WTC11 (cell line): ENCODE measurements at regions not wholly inside any gene's neighbourhood (a gene's known extent, or its start where the extent isn't known, plus 50 kb on each side); places are given as distances from the start of the nearest gene placed in this dataset.

Source experiments
- ATAC-seq: fragments of 200-7000 bp; cut with Tn5 transposase; 2 replicates; pipeline ENCODE4 v1.10.0; 2021; ENCODE audit warnings: mild to moderate bottlenecking, moderate library complexity
- CTCF ChIA-PET: fragments of 300-600 bp; sonication (Branson Sonifier 250); formaldehyde crosslinking; loops from one replicate; lab custom pipeline; 2021; ENCODE audit warnings: antibody characterized with exemption; lab: Charles Lee
- POLR2A ChIA-PET: fragments of 350-600 bp; sonication (Branson Sonifier 250); formaldehyde crosslinking; loops from one replicate; lab custom pipeline; 2021; ENCODE audit warnings: antibody characterized with exemption; lab: Charles Lee
- DNase-seq: peaks from one replicate; pipeline ENCODE4 v3.0.0; 2021; ENCODE audit warnings: low spot score
- H3K27ac Mint-ChIP-seq: 2 replicates; pipeline ENCODE4 v1.8.0; 2021; ENCODE audit warnings: mixed read lengths
- H3K27me3 Mint-ChIP-seq: 2 replicates; pipeline ENCODE4 v1.8.0; 2021; ENCODE audit warnings: low read depth, mild to moderate bottlenecking, moderate library complexity, mixed read lengths
- H3K36me3 Mint-ChIP-seq: 2 replicates; pipeline ENCODE4 v1.8.0; 2021; ENCODE audit warnings: mixed read lengths
- H3K4me1 Mint-ChIP-seq: 2 replicates; pipeline ENCODE4 v1.8.0; 2022; ENCODE audit warnings: mixed read lengths
- H3K4me3 Mint-ChIP-seq: 2 replicates; pipeline ENCODE4 v1.8.0; 2021; ENCODE audit warnings: mild to moderate bottlenecking, moderate library complexity, mixed read lengths
- H3K9me3 Mint-ChIP-seq: 2 replicates; pipeline ENCODE4 v1.8.0; 2021; ENCODE audit warnings: mixed read lengths
- CREB1 ChIP-seq: sonication (generic); formaldehyde crosslinking; IDR thresholded peaks from 2 replicates; pipeline ENCODE4 v1.8.0; 2023; ENCODE audit warnings: mild to moderate bottlenecking, missing genetic modification reagents
- EMX1 ChIP-seq: fragments of 250-450 bp; sonication (Bioruptor Pico); IDR thresholded peaks from 2 replicates; pipeline ENCODE4 v1.8.0; 2021; ENCODE audit warnings: mild to moderate bottlenecking
- ETV6 ChIP-seq: sonication (generic); formaldehyde crosslinking; IDR thresholded peaks from 2 replicates; pipeline ENCODE4 v1.8.1; 2022; ENCODE audit warnings: mild to moderate bottlenecking, missing genetic modification reagents
- MXD4 ChIP-seq: fragments of 250-450 bp; sonication (Bioruptor Pico); IDR thresholded peaks from 2 replicates; pipeline ENCODE4 v1.8.0; 2021; ENCODE audit warnings: mild to moderate bottlenecking, moderate library complexity, borderline replicate concordance
- NFE2L1 ChIP-seq: sonication (generic); formaldehyde crosslinking; IDR thresholded peaks from 2 replicates; pipeline ENCODE4 v1.8.1; 2023; ENCODE audit warnings: missing genetic modification reagents
- NR3C1 ChIP-seq: sonication (generic); formaldehyde crosslinking; conservative IDR thresholded peaks from 2 replicates; pipeline ENCODE4 v1.8.1; 2023; ENCODE audit warnings: low read depth, mild to moderate bottlenecking, missing genetic modification reagents
- PRRX2 ChIP-seq: fragments of 250-450 bp; sonication (Bioruptor Pico); IDR thresholded peaks from 2 replicates; pipeline ENCODE4 v1.8.0; 2021; ENCODE audit warnings: mild to moderate bottlenecking
- SOX15 ChIP-seq: fragments of 250-450 bp; sonication (Bioruptor Pico); IDR thresholded peaks from 2 replicates; pipeline ENCODE4 v1.9.0; 2021; ENCODE audit warnings: mild to moderate bottlenecking
- TCF7 ChIP-seq: sonication (generic); formaldehyde crosslinking; IDR thresholded peaks from 2 replicates; pipeline ENCODE4 v1.8.0; 2022; ENCODE audit warnings: mild to moderate bottlenecking, low read depth, missing genetic modification reagents, moderate library complexity
- TF ChIP-seq, protein P1 (sequence below): sonication (generic); formaldehyde crosslinking; IDR thresholded peaks from 2 replicates; pipeline ENCODE4 v1.8.1; 2022; ENCODE audit warnings: low read depth, mild to moderate bottlenecking, moderate library complexity, missing genetic modification reagents, borderline replicate concordance
- TF ChIP-seq, protein P2 (sequence below): sonication (generic); formaldehyde crosslinking; IDR thresholded peaks from 2 replicates; pipeline ENCODE4 v1.8.0; 2022; ENCODE audit warnings: mild to moderate bottlenecking, missing genetic modification reagents
- TF ChIP-seq, protein P3 (sequence below): sonication (generic); formaldehyde crosslinking; IDR thresholded peaks from 2 replicates; pipeline ENCODE4 v1.8.1; 2023; ENCODE audit warnings: mild to moderate bottlenecking, missing genetic modification reagents, moderate library complexity
- TF ChIP-seq, protein P4 (sequence below): fragments of 250-450 bp; sonication (Bioruptor Pico); IDR thresholded peaks from 2 replicates; pipeline ENCODE4 v1.9.0; 2021; ENCODE audit warnings: mild to moderate bottlenecking
- TF ChIP-seq, protein P5 (sequence below): sonication (generic); formaldehyde crosslinking; IDR thresholded peaks from 2 replicates; pipeline ENCODE4 v1.8.0; 2023; ENCODE audit warnings: missing genetic modification reagents
- TF ChIP-seq, protein P6 (sequence below): sonication (generic); formaldehyde crosslinking; IDR thresholded peaks from 2 replicates; pipeline ENCODE4 v1.8.1; 2023; ENCODE audit warnings: mild to moderate bottlenecking, missing genetic modification reagents, moderate library complexity
- TF ChIP-seq, protein P7 (sequence below): fragments of 250-450 bp; sonication (Bioruptor Pico); IDR thresholded peaks from 2 replicates; pipeline ENCODE4 v1.9.0; 2021; ENCODE audit warnings: moderate library complexity, mild to moderate bottlenecking, inconsistent platforms, borderline replicate concordance

DNA sequence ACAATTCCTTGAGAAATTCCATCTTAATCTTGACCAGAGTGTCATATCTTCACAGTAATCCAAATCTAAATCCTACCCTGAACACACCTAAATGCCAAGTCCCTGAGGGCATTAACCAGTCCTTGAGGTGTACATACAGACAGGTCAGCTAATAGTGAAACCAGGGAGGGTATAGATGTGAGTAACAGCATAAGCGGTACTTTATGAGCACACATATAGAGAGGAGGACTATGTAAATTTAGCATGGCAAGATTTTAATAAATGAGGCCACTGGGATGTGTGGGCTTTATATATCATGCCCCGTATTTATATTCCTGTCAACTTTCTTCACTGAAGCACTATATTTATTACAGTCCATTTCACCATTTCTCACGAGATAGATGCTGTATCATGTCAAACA is 80.2 kb downstream of the GP2 start (continued):
- TF ChIP-seq, protein P1, sequence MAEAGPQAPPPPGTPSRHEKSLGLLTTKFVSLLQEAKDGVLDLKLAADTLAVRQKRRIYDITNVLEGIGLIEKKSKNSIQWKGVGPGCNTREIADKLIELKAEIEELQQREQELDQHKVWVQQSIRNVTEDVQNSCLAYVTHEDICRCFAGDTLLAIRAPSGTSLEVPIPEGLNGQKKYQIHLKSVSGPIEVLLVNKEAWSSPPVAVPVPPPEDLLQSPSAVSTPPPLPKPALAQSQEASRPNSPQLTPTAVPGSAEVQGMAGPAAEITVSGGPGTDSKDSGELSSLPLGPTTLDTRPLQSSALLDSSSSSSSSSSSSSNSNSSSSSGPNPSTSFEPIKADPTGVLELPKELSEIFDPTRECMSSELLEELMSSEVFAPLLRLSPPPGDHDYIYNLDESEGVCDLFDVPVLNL (CRISPR knock-in tag) = no peak
- no peak for TF ChIP-seq MXD4 (CRISPR knock-in tag)

DNA sequence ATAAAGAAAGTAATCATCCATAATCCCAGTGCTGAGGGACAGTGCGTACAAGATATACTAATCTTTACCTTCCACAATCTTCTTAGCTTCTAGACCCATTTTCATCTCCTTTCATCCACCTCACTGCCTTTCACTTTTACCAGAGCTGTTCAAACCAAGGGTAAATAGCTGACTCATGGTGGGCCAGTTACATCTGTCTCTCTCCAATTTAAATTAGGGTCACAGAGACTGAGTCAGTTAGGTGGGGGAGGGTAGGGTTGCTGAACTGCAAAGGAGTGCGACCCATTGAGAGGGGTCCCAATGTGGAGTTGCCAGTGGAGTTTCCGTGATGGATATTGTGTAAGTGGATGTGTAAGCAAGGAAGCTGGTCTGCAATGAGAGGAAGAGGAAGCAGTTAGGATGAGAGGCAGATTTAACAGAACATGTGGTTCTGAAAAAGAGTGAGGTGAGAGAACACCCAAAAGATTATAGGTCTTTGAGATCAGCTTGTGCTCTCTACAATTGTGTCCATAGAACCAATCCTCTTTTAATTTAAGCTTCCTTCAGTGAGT is 83.5 kb downstream of the GP2 start:
- H3K4me1 Mint-ChIP-seq = peaks cover 27% of the 10 kb centered on the region
- H3K9me3 Mint-ChIP-seq = peaks cover 3% of the 10 kb centered on the region; the same call in 1 of the 2 replicates
- no peak overlapping the region for H3K27ac Mint-ChIP-seq
- DNase-seq = no peak
- CTCF ChIA-PET = interaction anchor here (1.2 kb wide), 1 partner anchor 337 kb away, joined by 7 read pairs; no protein-coding TSS in a partner anchor
- H3K27me3 Mint-ChIP-seq = no peaks in the 10 kb centered on the region
- no peak overlapping the region for H3K4me3 Mint-ChIP-seq
- H3K36me3 Mint-ChIP-seq = no peaks in the 10 kb centered on the region; the same call in 1 of the 2 replicates
- TF ChIP-seq NFE2L1 (CRISPR knock-in tag) (0 out of 2 replicates have a peak, but pooled peaks have one; percentile 66), ETV6 (CRISPR knock-in tag) (no peak)
- TF ChIP-seq, all 79 proteins: peak for 1
- POLR2A ChIA-PET = no interaction called here
- peak; percentile 22; the same call in 1 of the 2 replicates for ATAC-seq

DNA sequence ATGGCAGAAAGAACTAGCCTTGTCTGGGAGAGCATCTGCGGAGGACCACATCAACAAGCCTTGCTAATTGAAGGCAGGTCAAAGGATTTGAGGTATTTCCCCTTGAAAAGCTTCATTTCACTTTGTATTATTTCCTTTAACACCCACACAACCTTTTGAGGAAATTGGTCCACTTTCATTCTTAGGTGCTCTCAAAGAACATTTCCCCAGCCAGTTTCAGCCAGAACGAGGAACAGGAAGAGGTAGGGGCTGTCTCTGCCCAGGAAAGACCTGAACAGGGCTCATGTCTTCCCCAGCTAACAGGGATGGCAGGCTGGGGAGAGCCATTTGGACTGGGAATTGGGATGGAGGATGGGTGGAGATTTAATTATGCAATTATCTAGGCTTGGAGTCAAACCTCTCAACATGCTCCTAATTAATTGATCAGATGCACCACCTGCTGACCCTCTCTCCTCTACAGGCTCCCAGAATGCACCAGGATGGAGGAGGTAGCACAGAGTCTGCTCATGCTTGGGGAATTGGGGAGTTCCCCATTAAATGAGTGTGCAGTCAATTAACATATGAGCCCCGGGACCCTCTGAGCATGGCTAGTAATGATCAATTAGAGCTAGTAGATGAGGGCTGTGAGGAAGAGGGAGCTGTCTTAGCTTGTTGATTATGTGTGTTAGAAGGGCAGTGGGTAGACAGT is 84.6 kb downstream of the GP2 start:
- Mint-ChIP-seq H3K4me3 (no peak overlapping the region), H3K27me3 (no peaks in the 10 kb centered on the region), H3K9me3 (peaks cover 3% of the 10 kb centered on the region; the same call in 1 of the 2 replicates), H3K36me3 (no peaks in the 10 kb centered on the region; the same call in 1 of the 2 replicates), H3K4me1 (peaks cover 27% of the 10 kb centered on the region), H3K27ac (no peak overlapping the region)
- ATAC-seq (no peak), DNase-seq (no peak)
- CTCF ChIA-PET = interaction anchor here (1.5 kb wide), 1 partner anchor 335 kb away, joined by 3 read pairs; no protein-coding TSS in a partner anchor
- POLR2A ChIA-PET = no interaction called here
- TF ChIP-seq, protein P2, sequence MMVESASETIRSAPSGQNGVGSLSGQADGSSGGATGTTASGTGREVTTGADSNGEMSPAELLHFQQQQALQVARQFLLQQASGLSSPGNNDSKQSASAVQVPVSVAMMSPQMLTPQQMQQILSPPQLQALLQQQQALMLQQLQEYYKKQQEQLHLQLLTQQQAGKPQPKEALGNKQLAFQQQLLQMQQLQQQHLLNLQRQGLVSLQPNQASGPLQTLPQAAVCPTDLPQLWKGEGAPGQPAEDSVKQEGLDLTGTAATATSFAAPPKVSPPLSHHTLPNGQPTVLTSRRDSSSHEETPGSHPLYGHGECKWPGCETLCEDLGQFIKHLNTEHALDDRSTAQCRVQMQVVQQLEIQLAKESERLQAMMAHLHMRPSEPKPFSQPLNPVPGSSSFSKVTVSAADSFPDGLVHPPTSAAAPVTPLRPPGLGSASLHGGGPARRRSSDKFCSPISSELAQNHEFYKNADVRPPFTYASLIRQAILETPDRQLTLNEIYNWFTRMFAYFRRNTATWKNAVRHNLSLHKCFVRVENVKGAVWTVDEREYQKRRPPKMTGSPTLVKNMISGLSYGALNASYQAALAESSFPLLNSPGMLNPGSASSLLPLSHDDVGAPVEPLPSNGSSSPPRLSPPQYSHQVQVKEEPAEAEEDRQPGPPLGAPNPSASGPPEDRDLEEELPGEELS = no peak

DNA sequence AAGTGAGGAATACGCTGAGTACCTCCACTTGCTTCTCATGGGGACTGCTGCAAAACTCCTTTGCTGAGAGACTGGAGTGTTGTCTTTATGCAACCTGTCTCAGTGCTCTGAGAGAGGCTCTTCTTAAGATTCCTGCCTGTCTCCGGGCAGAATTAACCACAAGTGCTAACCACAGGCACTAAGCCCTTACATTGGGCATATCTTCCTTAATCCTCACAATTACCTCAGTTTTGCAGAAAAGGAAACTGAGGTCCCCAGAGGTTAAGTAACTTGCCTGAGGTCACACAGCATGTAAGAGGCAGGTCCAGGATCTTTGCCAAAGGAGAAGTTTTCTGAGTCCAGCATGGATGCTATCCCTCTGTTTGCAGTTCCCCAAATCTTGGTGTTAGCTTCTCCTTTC is 86.0 kb downstream of the GP2 start:
- H3K36me3 Mint-ChIP-seq = no peaks in the 10 kb centered on the region; the same call in 1 of the 2 replicates
- peaks cover 3% of the 10 kb centered on the region; the same call in 1 of the 2 replicates for H3K9me3 Mint-ChIP-seq
- ChIA-PET POLR2A (no interaction called here), CTCF (interaction anchor here (1.5 kb wide), 1 partner anchor 334 kb away, joined by 3 read pairs; no protein-coding TSS in a partner anchor)
- H3K27ac Mint-ChIP-seq = no peak overlapping the region
- H3K4me1 Mint-ChIP-seq = peaks cover 28% of the 10 kb centered on the region
- ATAC-seq (no peak), DNase-seq (no peak)
- no peak overlapping the region for H3K4me3 Mint-ChIP-seq
- H3K27me3 Mint-ChIP-seq = no peaks in the 10 kb centered on the region
- TF ChIP-seq, protein P3, sequence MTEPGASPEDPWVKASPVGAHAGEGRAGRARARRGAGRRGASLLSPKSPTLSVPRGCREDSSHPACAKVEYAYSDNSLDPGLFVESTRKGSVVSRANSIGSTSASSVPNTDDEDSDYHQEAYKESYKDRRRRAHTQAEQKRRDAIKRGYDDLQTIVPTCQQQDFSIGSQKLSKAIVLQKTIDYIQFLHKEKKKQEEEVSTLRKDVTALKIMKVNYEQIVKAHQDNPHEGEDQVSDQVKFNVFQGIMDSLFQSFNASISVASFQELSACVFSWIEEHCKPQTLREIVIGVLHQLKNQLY = no peak
- TF ChIP-seq NR3C1 (CRISPR knock-in tag) = no peak
- TF ChIP-seq, protein P4, sequence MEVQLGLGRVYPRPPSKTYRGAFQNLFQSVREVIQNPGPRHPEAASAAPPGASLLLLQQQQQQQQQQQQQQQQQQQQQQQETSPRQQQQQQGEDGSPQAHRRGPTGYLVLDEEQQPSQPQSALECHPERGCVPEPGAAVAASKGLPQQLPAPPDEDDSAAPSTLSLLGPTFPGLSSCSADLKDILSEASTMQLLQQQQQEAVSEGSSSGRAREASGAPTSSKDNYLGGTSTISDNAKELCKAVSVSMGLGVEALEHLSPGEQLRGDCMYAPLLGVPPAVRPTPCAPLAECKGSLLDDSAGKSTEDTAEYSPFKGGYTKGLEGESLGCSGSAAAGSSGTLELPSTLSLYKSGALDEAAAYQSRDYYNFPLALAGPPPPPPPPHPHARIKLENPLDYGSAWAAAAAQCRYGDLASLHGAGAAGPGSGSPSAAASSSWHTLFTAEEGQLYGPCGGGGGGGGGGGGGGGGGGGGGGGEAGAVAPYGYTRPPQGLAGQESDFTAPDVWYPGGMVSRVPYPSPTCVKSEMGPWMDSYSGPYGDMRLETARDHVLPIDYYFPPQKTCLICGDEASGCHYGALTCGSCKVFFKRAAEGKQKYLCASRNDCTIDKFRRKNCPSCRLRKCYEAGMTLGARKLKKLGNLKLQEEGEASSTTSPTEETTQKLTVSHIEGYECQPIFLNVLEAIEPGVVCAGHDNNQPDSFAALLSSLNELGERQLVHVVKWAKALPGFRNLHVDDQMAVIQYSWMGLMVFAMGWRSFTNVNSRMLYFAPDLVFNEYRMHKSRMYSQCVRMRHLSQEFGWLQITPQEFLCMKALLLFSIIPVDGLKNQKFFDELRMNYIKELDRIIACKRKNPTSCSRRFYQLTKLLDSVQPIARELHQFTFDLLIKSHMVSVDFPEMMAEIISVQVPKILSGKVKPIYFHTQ (CRISPR knock-in tag) = no peak
- TF ChIP-seq, protein P5, sequence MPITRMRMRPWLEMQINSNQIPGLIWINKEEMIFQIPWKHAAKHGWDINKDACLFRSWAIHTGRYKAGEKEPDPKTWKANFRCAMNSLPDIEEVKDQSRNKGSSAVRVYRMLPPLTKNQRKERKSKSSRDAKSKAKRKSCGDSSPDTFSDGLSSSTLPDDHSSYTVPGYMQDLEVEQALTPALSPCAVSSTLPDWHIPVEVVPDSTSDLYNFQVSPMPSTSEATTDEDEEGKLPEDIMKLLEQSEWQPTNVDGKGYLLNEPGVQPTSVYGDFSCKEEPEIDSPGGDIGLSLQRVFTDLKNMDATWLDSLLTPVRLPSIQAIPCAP (CRISPR knock-in tag) = no peak
- TF ChIP-seq PRRX2 (CRISPR knock-in tag) = no peak
- TF ChIP-seq CREB1 (CRISPR knock-in tag) = no peak
- TF ChIP-seq EMX1 (CRISPR knock-in tag) = no peak
- no peak for TF ChIP-seq TCF7
- TF ChIP-seq, protein P6, sequence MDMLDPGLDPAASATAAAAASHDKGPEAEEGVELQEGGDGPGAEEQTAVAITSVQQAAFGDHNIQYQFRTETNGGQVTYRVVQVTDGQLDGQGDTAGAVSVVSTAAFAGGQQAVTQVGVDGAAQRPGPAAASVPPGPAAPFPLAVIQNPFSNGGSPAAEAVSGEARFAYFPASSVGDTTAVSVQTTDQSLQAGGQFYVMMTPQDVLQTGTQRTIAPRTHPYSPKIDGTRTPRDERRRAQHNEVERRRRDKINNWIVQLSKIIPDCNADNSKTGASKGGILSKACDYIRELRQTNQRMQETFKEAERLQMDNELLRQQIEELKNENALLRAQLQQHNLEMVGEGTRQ (CRISPR knock-in tag) = no peak
- TF ChIP-seq, protein P7, sequence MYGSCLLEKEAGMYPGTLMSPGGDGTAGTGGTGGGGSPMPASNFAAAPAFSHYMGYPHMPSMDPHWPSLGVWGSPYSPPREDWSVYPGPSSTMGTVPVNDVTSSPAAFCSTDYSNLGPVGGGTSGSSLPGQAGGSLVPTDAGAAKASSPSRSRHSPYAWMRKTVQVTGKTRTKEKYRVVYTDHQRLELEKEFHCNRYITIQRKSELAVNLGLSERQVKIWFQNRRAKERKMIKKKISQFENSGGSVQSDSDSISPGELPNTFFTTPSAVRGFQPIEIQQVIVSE (CRISPR knock-in tag) = no peak
- TF ChIP-seq, protein P2 = no peak
- no peak for TF ChIP-seq SOX15
- TF ChIP-seq MXD4 (CRISPR knock-in tag) = no peak
